ENCODE measurements at regions not wholly inside any gene's neighbourhood (a gene's known extent, or its start where the extent isn't known, plus 50 kb on each side); places are given as distances from the start of the nearest gene placed in this dataset.

DNA sequence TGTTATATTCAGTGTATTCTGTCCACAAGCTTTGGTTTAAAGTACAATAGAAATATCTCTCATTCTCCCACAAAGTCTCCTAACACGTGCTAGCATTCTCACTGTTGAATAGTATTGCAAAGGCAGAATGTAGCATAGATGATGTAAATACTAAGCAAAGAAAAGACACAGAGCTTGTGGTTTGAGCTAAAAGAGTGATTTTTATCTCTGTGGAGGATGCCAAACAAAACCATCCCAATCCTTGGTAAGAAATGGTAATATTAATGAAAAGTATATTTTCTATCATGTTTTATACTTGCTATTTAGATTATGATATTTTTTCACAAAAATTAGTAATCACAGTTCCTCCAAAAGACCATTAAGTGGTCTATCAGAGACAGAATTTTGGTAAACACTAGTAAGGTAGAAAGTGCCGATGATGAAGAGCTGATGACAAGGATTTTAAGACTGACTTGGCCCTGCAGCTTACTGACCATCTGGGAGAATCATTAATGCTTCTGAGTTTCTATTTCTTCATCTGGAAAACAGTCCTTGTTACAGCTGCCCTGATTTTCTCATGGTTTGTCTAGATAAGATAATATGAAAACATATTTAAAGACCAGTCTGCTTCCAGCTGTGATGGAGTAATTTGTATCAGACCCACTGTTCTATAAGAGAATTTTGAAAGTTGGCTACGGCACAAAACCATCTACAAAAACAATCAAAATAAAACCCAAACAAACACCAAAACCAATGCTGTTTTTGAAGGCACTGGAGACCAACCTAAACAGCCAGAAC lies 510.2 kb downstream of the SPATA31D1 start:
- DNase-seq (no peak), ATAC-seq (ENCODE audit: poor library complexity) (peak; percentile 70)
- intact Hi-C loops (cut with DNase I): no loop called here

DNA sequence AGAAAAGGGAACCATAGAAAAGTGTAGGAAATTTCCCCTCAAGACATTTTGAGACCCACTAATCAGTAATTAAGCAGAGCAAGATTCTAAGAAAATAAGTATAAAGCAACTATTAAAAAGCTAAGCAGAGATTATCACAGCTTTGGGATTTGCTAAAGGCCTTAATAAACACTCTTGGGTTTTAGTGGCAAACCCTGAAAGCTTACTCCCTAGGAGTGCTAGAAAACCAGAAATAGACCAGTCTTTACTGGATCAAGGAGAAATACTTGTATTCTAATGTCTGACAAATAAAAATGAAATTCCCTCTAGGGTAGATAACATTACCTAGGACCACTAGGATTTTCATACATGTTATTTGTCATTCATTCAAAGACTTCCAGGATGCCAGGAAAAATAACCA lies 510.8 kb downstream of the SPATA31D1 start:
- intact Hi-C loops (cut with DNase I): no loop called here

DNA sequence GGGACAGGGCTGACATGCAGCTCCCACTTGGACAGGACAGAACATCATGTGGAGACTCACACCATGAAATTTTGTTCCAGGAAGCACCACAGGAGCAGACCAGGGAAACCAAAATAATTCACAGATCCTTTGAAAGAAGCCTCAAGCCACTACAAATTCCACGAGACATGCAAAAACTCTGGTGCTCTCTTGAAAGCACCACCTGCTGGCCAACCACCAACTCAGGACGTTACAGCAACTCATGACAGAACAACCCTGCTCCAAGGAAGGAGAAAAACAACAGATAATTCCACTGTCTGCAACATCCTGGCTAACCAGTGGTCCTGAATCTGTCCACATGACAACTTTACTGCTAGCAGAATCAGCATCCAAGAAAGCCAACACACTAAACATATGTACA lies 516.0 kb downstream of the SPATA31D1 start:
- intact Hi-C loops (cut with DNase I): no loop called here
- ATAC-seq (ENCODE audit: poor library complexity) (no peak), DNase-seq (no peak)

More for the DNA sequence above, 510.8 kb downstream of the SPATA31D1 start:
- peak; percentile 34 for ATAC-seq (ENCODE audit: poor library complexity)
- DNase-seq: no peak

DNA sequence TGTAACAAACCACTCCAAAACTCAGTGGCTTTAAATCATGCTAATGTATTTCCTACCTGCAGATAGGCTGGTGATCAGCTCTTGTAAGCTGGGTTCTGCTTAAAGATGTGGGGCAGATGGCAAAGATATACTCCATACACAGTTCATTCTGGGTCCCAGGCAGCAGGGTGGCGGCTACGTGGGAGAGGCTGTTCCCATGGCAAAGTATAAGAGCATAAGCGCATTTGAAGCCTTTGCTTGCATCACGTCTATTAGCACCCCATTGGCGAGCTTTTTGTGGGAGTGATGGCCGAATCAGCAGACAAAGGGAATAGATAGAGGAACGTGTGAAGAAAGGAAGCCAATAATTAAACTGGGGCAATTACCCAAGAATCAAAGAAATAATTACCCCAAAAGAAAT lies 523.1 kb downstream of the SPATA31D1 start:
- ATAC-seq (ENCODE audit: poor library complexity): no peak
- intact Hi-C loops (cut with DNase I): no loop called here
- DNase-seq: no peak

DNA sequence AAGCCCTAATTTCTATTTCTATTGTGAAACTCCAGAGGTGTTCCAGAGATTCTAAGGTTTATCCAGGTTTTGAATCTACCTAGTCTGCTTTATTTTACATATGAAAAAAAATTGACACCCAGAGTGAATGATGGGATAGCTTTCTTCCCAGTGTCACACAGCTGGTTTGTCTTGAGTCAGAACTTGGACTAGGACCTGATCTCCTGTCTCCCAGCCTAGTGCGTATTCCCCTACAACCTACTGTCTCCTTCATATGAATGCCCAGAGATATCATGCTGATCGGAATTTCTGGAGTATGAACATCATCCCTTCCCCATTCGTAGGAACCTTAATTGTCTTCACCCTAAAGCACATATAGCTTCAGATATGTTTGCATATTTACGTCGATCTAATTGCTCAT lies 524.2 kb downstream of the SPATA31D1 start:
- DNase-seq: no peak
- intact Hi-C loops (cut with DNase I): no loop called here
- ATAC-seq (ENCODE audit: poor library complexity): no peak

DNA sequence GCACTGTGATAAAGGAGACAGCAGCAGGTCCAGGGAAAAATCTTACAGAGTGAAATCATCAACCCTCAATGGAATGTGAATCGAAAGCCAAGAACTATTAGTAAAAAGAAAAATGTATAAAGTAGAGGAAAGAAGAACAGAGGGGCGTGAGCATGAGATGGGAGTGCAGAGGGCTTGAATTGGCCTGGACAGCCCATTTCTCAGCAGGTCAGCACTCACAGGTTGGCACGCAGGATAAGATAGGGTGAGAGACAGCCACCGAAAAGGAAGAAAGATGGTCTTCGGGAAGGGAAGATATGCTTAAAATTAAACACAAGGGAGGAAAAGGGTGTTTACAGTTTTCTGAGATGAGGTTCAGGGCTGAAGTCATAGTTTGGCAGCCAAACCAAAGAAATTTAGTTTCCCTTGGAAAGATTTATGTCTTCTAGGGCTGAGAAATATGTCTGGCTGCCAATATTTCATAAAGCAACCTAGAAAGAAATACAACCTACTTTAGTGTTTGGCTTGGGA lies 524.7 kb downstream of the SPATA31D1 start:
- DNase-seq: no peak
- intact Hi-C loops (cut with DNase I): no loop called here
- ATAC-seq (ENCODE audit: poor library complexity): peak; percentile 45

DNA sequence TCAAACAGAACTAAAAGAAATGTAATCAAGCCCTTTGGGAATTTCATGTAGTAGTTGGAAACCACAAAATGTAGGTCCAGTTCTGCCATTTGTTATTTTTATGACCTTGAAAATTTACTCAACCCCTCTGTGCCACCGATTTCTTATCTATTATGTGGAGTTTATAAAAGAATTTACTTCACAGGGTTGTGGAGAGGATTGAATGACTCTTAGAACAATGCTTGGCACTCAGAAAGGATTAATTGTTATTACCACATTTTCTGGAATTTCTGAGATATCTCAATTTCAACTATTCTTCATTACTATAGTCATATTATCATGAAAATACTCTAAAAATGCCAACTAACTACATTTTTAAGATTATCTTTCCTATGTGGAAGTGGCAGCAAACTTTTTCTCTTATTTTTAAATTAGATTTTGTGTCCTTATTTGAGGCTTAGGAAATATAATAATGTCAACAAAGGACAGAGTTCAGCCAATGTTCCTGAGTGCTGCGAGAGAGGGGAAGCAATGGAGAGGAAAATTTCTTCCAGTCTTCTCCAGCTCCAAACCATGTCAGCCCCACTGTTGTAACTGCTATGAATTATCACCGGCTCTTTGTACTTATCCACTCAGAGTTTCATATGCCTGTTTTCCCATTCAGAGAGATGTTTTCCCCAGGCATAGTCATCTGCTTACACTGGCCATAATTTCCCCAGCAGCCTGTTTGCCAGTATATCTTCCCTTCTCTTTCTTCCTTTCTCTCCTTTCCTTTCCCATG lies 525.6 kb downstream of the SPATA31D1 start:
- no peak for ATAC-seq (ENCODE audit: poor library complexity)
- no peak for DNase-seq
- intact Hi-C loops (cut with DNase I): no loop called here

DNA sequence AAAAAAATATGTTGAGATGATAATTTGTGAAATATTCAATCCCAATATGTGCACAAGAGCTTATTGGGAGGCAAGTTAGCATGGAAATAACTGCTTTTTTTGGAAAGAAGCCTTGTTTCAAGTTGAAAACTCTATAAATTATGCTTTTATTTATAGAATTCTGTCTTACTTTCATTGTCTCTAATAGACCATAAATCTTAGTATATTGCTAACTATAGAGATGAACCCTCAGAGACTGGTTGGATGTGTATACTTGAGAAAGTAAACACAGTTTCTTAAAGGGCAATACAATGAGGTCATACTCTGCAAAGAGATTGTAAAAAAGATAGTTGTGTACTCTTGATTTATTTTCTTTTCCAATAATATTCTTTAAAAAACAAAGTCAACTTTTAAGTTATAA lies 530.3 kb downstream of the SPATA31D1 start:
- intact Hi-C loops (cut with DNase I): no loop called here
- DNase-seq (no peak), ATAC-seq (ENCODE audit: poor library complexity) (no peak)

DNA sequence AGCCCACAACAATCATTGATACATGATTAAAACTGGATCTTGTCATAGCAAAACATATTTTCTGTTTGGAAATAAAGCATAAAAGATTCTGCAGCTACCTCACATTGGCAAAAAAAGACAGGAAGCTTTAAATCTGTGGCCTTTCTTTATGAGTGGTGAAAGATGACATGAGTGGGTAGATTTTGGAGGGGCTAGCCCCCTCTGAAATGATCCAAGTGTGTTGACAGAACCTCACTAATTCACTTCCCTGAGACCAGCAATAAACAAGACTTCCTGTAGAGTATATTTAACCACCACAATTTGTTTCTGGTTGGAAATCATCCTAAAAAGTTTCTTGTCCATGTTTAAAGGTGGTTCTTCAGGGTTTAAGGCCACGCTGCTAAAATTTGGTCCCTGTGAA lies 530.8 kb downstream of the SPATA31D1 start:
- intact Hi-C loops (cut with DNase I): no loop called here
- DNase-seq: no peak
- ATAC-seq (ENCODE audit: poor library complexity): no peak

DNA sequence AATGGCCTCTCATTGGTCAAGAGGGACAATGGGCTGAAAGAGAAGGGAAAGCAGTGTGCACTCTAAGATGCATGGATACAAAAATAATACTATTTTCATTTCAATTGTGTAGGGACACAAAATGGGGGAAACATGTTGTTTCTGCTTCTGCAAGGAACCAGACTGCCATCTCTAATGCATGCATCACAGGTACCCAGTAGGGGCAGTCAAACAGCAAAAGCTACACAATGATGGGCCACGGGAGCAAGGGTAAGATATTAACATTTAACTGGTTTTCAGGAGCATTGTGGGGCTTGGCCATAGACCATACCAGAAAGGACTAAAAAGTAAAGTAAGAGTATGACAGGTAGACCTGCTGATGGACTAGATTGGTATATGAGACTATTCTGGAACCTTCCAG lies 535.8 kb downstream of the SPATA31D1 start:
- DNase-seq (no peak), ATAC-seq (ENCODE audit: poor library complexity) (no peak)
- intact Hi-C loops (cut with DNase I): no loop called here

DNA sequence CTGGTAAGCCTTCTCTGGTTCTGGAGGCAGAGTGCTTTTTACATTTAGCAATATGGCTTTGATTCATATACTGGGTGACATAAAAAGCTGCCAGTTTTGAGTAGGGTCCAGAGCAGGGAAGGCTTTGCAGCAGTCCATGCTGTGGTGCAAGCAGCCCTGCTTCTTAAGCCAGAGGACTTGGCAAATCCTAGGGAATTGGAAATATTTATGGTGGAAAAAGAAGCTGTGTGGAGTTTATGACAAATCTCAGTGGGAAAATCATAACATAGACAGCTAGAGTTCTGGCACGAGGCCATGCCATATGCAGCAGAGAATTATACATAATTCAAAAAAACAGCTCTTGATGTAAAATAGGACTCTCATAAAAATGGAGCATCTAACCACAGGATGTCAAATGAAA lies 536.4 kb downstream of the RASEF start:
- ATAC-seq (ENCODE audit: poor library complexity): no peak
- no peak for DNase-seq
- intact Hi-C loops (cut with DNase I): no loop called here

DNA sequence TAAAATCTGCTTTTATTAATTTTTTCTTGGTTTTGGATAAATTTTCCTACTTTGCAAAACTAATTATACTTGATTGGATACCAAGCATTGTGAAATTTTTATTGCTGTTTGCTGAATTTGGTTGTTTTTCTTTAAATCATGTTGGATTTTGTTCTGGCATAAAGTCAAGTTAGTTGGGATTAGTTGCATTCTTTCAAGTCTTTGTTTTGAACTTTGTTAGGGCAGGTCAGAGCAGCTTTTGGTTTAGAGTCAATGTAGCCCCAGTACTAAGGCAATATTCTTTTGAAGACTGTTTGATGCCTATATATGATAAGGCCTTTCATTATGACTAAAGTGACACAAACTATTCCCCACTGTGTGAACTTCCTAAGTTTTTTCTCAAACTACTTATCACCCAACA lies 531.1 kb downstream of the RASEF start:
- intact Hi-C loops (cut with DNase I): no loop called here
- DNase-seq (no peak), ATAC-seq (ENCODE audit: poor library complexity) (no peak)

DNA sequence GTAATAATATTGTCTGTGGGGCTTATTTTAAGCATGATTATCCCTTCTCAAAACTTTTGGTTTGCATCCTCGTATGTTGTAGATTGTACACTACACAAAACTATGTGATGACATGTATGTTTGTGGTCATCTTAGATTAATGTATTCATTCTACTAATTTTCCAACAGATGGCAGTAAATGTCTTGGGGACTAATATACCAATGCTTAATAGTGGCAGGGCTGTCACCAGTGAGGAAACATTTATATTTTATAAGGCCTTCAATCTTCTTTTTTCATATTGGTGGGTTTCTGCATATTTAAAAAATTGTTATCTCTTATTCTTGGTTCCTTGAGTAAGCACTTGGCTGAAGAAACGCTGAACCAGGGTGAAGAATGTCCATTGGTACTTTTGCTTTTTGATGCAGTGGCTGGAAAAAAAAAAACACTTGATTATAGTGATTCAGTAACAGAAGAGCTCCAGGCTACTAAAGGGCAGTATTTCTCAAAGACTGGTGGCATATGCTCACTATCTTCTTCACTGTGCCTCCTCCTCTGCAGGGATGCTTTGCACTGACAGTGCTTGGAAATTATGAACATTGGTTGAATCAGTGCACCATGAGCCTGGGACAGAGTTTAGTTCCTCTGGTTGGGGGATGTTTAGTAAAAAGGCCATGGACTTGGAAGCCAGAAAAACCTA lies 530.3 kb downstream of the RASEF start:
- DNase-seq: no peak
- no peak for ATAC-seq (ENCODE audit: poor library complexity)
- intact Hi-C loops (cut with DNase I): no loop called here

DNA sequence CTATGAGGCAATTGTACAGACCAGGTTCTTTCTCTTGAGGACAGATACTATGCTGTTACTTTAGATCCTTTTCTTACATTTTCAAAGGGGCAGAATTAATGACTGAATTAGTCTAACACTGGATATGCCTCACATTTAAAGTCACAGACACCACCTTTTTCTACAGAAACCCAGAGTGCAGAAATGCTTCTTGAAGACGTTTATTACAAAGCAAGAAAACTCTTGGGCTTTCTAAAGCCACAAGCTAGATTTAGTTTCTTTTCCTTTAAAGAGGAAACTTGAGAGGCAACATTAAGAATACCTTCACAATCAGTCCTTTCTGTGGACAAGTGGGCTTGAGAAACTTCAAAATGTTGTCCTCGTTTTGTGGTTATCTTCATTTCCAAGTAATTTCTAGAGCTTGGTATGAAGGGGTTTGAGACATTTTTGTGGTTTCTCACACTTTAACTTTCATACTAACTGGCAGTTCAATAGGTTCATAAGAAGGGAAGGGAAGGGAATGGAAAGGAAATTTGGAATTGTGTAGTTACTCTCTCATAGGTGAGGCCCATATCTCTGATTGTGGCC lies 527.4 kb downstream of the RASEF start:
- no peak for DNase-seq
- intact Hi-C loops (cut with DNase I): loop anchor here (5.0 kb wide), 1 partner anchor 72 kb away; no protein-coding TSS in a partner anchor
- no peak for ATAC-seq (ENCODE audit: poor library complexity)

DNA sequence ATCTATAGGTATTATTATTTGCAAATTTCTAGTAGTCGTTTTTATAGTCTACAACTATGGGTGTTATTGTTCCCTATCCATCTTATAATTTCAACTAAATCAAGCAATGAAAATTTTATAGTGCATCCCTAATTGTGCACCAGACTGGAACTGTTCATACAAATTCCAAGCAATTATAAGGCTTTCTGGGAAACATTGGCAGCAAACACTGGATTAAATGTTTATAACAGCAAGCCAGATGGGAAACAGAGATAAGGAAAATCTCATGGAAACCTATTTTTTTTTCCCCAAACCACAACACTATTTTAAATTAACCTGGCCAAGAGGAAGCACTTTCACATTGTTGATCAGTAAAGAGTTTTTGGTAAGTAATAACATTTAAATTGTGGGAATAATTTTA lies 524.3 kb downstream of the RASEF start:
- ATAC-seq (ENCODE audit: poor library complexity): no peak
- intact Hi-C loops (cut with DNase I): loop anchor here (5.0 kb wide), 1 partner anchor 69 kb away; no protein-coding TSS in a partner anchor

DNA sequence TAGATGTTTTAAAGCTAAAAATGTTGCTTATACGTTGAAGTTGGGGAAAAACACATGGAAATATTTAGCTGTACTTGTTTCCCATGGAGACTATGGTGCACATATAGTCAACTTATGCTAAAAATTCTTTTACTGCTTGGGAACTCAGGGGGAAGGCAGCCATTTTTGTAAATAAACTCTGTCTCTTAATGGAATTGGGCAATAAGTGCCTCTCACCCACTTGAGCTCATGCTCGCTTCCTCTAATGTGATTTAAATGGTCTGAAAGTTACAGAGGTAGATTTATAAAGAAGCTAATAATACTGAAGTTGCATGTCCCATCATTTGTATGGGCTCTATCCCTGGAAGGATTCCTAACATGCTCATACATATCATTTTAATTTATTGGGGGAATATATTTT lies 523.8 kb downstream of the RASEF start:
- ATAC-seq (ENCODE audit: poor library complexity): no peak
- intact Hi-C loops (cut with DNase I): loop anchor here (5.0 kb wide), 1 partner anchor 68 kb away; no protein-coding TSS in a partner anchor
- DNase-seq: no peak

More for the DNA sequence above, 524.3 kb downstream of the RASEF start:
- no peak for DNase-seq

DNA sequence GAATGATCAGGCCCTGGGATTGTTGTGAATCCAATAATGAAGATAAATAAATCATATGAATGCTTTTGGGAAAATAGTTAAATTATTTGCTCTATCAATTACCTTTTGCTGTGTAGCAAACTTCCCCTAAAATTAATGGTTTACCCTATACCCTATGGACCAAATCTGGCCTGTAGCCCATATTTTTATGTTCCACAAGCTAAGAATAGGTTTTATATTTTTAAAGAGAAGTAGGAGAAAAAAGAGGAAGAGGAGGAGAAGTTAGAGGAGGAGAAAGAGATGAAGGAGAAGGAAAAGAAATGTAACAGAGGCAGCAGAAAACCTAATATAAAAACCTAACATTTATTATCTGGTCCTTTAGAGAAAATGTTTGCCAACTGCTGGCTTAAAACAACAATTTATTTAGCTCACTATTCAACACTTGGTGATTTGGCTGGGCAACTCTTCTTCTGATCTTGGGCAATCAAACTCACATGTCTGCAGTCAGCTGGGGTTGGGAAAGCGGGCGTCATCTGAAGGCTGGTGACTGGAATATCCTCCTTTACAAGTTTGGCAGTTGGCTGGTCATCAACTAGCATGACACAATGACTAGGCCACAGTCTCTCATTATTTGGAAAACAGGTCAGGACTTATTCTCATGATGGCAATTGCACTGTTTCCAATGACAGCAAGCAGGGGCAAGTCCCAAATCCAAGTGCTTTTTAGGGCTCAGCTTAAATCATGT lies 522.9 kb downstream of the RASEF start:
- ATAC-seq (ENCODE audit: poor library complexity) (no peak), DNase-seq (peak; percentile 36)
- intact Hi-C loops (cut with DNase I): loop anchor here (5.0 kb wide), 1 partner anchor 67 kb away; no protein-coding TSS in a partner anchor

DNA sequence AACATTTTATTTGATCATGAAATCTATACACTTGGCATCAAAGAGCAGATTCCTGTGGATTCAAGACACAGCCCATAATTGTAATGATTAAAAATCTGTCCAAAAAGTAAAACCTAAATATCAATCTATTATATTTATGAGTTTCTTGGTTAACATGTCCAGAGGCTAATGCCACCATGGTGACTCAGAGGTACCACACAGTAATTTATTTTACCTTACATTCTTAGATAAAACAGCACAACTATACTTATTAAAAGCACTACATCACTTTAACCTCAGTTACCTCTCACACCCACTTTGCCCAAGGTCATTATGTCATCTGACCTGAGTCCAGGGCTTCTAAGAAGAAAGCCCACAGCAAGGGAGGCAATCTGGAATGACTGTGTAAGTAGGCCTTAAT lies 519.2 kb downstream of the RASEF start:
- ATAC-seq (ENCODE audit: poor library complexity) (no peak), DNase-seq (no peak)
- intact Hi-C loops (cut with DNase I): no loop called here
